Parathyroid adenoma (tissue), 2 donors: ENCODE measurements at regions not wholly inside any gene's neighbourhood (a gene's known extent, or its start where the extent isn't known, plus 50 kb on each side); places are given as distances from the start of the nearest gene placed in this dataset.
"Not testable (repeated sequence)": the region's sequence is repeated elsewhere in the genome, so short reads cannot be mapped to it uniquely, and the experiment has no call there.

Source experiments
- H2AFZ ChIP-seq: fragments of 300-600 bp; sonication (generic); one replicate; pipeline ENCODE4 v1.7.0; 2017; ENCODE audit warnings: antibody characterized with exemption, mild to moderate bottlenecking
- H3K27ac ChIP-seq: fragments of 300-600 bp; sonication (generic); one replicate; pipeline ENCODE4 v1.7.0; 2017
- H3K27me3 ChIP-seq: fragments of 300-600 bp; sonication (generic); one replicate; pipeline ENCODE4 v1.7.0; 2017; ENCODE audit warnings: low read length; ENCODE audit not compliant: control insufficient read depth, insufficient read depth
- H3K36me3 ChIP-seq: fragments of 300-600 bp; sonication (generic); one replicate; pipeline ENCODE4 v1.7.0; 2017; ENCODE audit warnings: low read length; ENCODE audit not compliant: control insufficient read depth, insufficient read depth
- H3K4me1 ChIP-seq: fragments of 300-600 bp; sonication (generic); one replicate; pipeline ENCODE4 v1.7.0; 2017; ENCODE audit warnings: control low read depth
- H3K4me2 ChIP-seq: fragments of 300-600 bp; sonication (generic); one replicate; pipeline ENCODE4 v1.7.0; 2017; ENCODE audit warnings: low read length
- H3K4me3 ChIP-seq: fragments of 300-600 bp; sonication (generic); one replicate; pipeline ENCODE4 v1.7.0; 2017; ENCODE audit warnings: low read depth, low read length
- H3K79me2 ChIP-seq: fragments of 300-600 bp; sonication (generic); one replicate; pipeline ENCODE4 v1.7.0; 2017; ENCODE audit warnings: control low read depth
- H3K9ac ChIP-seq: fragments of 300-600 bp; sonication (generic); one replicate; pipeline ENCODE4 v1.7.0; 2017; ENCODE audit warnings: mild to moderate bottlenecking
- H3K9me3 ChIP-seq: fragments of 300-600 bp; sonication (generic); one replicate; pipeline ENCODE4 v1.7.0; 2017; ENCODE audit warnings: low read length; ENCODE audit not compliant: control insufficient read depth
- CTCF ChIP-seq: fragments of 300-600 bp; sonication (generic); IDR thresholded peaks from one replicate; pipeline ENCODE4 v1.7.0; 2017; ENCODE audit warnings: antibody characterized with exemption, mild to moderate bottlenecking
- donor health status: primary hyperparathyroidism.

- no peaks in the 10 kb centered on the region for H3K4me1 ChIP-seq
- H3K9me3 ChIP-seq, result no peaks in the 10 kb centered on the region
- H3K4me2 ChIP-seq, result no peak overlapping the region
- H2AFZ ChIP-seq, result no peak overlapping the region
- TF ChIP-seq CTCF, result no peak
- no peaks in the 10 kb centered on the region for H3K36me3 ChIP-seq
- no peak overlapping the region for H3K27ac ChIP-seq
- H3K4me3 ChIP-seq, result no peak overlapping the region
- no peaks in the 10 kb centered on the region for H3K27me3 ChIP-seq
- no peak overlapping the region for H3K9ac ChIP-seq
- H3K79me2 ChIP-seq, result no peaks in the 10 kb centered on the region
Observed at GRCh38 chr2:131753640-131754561, 226.2 kb downstream of the CCDC74A start.

GRCh38 chr2:131754929-131755720 lies 227.4 kb downstream of the CCDC74A start:
- no peak overlapping the region for H3K4me2 ChIP-seq
- H3K36me3 ChIP-seq, result no peaks in the 10 kb centered on the region
- no peaks in the 10 kb centered on the region for H3K4me1 ChIP-seq
- no peaks in the 10 kb centered on the region for H3K27me3 ChIP-seq
- H3K9me3 ChIP-seq, result no peaks in the 10 kb centered on the region
- no peak overlapping the region for H3K4me3 ChIP-seq
- TF ChIP-seq CTCF, result no peak
- H3K27ac ChIP-seq, result no peak overlapping the region
- no peak overlapping the region for H3K9ac ChIP-seq
- H2AFZ ChIP-seq, result no peak overlapping the region
- no peaks in the 10 kb centered on the region for H3K79me2 ChIP-seq

GRCh38 chr2:131756141-131756907 lies 228.6 kb downstream of the CCDC74A start:
- Histone ChIP-seq H3K79me2 (no peaks in the 10 kb centered on the region), H3K4me1 (no peaks in the 10 kb centered on the region), H3K4me2 (no peak overlapping the region), H2AFZ (no peak overlapping the region), H3K9me3 (no peaks in the 10 kb centered on the region), H3K36me3 (no peaks in the 10 kb centered on the region), H3K27me3 (no peaks in the 10 kb centered on the region), H3K4me3 (no peak overlapping the region), H3K9ac (no peak overlapping the region), H3K27ac (no peak overlapping the region)
- TF ChIP-seq CTCF, result no peak

GRCh38 chr2:131758941-131759340 lies 231.3 kb downstream of the CCDC74A start:
- H3K4me1 ChIP-seq, H3K4me2 ChIP-seq, H2AFZ ChIP-seq, H3K27ac ChIP-seq, H3K4me3 ChIP-seq, H3K27me3 ChIP-seq, H3K79me2 ChIP-seq, H3K9me3 ChIP-seq, H3K36me3 ChIP-seq, H3K9ac ChIP-seq: not testable (repeated sequence)

GRCh38 chr2:131774955-131775555 lies 247.4 kb downstream of the CCDC74A start:
- H2AFZ ChIP-seq, H3K4me1 ChIP-seq, H3K27me3 ChIP-seq, H3K36me3 ChIP-seq, H3K4me2 ChIP-seq, H3K79me2 ChIP-seq, H3K9me3 ChIP-seq, H3K9ac ChIP-seq, H3K27ac ChIP-seq, H3K4me3 ChIP-seq: not testable (repeated sequence)

GRCh38 chr2:131775903-131776506 lies 248.3 kb downstream of the CCDC74A start:
- H3K9me3 ChIP-seq, H3K4me3 ChIP-seq, H2AFZ ChIP-seq, H3K79me2 ChIP-seq, H3K4me1 ChIP-seq, H3K9ac ChIP-seq, H3K27ac ChIP-seq, H3K4me2 ChIP-seq, H3K27me3 ChIP-seq, H3K36me3 ChIP-seq: not testable (repeated sequence)

GRCh38 chr2:131780446-131780845 lies 252.8 kb downstream of the CCDC74A start:
- H3K4me2 ChIP-seq, H3K4me3 ChIP-seq: not testable (repeated sequence)

More at GRCh38 chr2:131780446-131780845, 252.8 kb downstream of the CCDC74A start:
- not testable (repeated sequence) for H3K9ac ChIP-seq, H3K27me3 ChIP-seq, H3K27ac ChIP-seq, H3K79me2 ChIP-seq, H3K36me3 ChIP-seq, H2AFZ ChIP-seq, H3K9me3 ChIP-seq, H3K4me1 ChIP-seq
